Activated T-helper 1 cell treated with anti-CD3 and anti-CD28 coated beads, Interleukin-2, amount 50 U/mL, for 16 hours (primary cell): ENCODE measurements at regions not wholly inside any gene's neighbourhood (a gene's known extent, or its start where the extent isn't known, plus 50 kb on each side); places are given as distances from the start of the nearest gene placed in this dataset.
"Not testable (repeated sequence)": the region's sequence is repeated elsewhere in the genome, so short reads cannot be mapped to it uniquely, and the experiment has no call there.

Experiments
- DNase-seq, 2 donors: peaks; one replicate each; pipeline ENCODE4 v3.0.0-alpha.2; 2020; ENCODE audit warnings: low read depth in 1 of 2, low spot score in 1 of 2

- no peak for DNase-seq
These were observed 90.6 kb upstream of the STOX2 start for GRCh38 chr4:183814461-183814860.

DNA sequence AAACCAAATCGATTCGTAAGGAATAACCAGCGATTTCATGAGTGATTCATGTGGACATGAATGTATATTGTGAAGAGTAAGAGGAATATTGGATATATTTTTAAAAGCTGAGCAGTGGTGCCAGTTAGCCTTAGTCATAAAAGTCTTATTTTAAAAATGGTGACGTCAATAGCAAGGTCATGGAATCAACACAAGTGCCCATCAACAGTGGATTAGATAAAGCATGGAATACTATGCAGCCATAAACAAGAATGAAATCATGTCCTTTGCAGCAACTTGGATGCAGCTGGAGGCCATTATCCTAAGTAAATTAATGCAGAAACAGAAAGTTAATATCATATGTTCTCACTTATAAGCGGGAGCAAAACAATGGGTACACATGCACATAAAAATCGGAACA lies 89.0 kb upstream of the STOX2 start:
- no peak for DNase-seq

DNA sequence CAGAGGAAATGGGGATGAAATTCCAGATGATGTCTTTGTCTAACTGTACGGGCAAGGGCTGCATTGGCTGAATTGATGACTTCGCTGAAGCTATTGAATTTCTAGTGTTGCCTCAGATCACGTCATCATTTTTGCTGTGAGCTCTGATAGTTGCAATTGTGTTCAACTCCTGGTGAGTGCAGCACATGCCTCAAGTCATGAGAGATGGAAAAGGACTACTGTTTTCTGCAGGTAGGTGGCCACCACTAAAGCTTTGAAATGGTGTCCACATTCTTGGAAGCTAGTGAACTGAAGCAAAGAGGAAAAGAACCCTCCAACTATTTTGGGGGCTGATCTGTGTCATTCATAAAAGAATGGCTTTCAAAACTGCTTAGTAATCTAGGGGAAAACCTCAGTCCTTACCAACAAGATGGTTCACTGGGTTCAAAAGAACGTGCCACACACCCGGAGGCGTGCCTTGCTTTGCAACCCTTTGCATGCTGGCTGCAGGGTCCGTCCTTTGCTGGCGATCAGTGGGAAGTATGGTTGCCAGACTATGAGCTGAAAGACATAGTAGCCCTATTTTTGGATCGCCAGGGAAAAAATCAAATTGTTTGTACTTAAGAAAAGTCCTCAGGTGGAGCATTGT lies 88.1 kb upstream of the STOX2 start:
- no peak for DNase-seq

- DNase-seq: not testable (repeated sequence)
These were observed 86.5 kb upstream of the STOX2 start for GRCh38 chr4:183818591-183818990.

DNA sequence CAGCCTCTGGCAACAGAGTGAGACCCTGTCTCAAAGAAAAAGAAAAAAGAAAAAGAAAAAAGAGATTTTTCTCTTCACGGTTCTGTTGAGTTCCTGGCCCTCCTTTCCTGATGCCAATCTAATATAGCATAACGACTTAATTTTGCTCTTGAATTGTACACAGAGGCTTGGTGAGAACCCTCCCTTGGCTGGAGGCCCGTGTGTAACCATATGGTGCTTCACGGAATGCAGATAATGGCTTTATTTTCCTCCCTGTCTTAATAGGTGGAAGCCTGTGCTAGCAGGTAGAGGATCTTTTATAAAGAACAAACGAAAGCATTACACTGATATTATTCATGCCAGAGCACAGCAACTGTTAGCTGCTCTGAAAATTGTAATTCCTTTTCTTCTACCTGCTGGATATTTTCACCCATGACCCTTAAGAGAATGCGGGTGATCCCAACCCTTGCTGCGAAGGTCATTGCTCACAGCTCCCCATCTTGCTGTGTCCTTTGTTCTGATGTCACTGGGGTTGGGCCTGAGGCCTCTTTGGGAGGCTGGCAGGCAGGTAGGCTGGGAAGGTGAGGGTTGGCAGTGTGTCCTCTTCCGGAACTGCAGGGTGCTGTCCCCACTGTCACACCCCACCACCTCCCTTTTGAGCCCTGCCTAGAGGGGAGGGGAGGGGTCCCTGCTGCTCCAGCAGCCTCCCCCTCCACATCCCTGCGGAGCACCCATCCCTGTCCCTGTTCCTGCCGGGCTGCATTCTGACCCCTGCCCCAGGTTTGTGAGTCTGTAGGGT lies 83.8 kb upstream of the STOX2 start:
- no peak for DNase-seq

DNA sequence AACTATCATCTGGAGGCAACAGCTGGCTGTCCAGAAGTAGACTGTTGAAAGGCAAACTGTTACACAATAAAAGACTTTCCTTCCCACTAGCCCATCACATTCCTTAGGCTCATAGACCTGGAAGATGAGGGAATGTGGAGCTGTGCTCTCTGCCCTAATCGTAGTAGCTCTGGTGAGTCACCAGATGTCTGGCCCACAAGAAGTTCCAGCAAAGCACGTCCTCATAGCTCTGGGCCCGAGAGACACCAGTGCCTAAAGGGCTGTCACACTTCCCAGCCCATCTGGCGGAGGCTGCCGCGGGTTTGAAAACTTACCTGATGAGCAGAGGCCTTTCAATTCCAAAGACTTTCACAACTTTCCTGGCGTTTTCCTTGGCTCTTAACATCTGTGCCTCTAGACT lies 81.7 kb upstream of the STOX2 start:
- DNase-seq: no peak

GRCh38 chr4:183825346-183825745 lies 79.8 kb upstream of the STOX2 start:
- DNase-seq: no peak

DNA sequence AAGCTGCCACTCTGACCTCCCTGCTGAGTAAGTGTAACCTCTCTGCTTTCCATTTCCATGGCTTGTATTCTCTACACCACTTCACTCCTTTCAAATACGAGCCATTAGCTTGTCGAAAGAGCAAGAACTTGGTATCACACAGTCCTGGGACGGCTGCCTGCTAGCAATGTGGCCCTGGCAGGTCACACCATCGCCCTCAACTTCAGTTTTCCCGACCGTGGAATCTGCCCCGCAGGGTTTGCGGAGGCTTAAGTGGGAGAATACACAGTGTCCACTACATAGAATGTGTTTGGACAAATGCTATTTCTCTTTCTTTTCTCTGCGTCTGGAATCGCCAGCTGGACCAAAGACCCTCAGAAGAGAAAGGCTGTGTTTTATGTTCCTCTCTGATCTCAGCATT lies 78.6 kb upstream of the STOX2 start:
- no peak for DNase-seq

DNA sequence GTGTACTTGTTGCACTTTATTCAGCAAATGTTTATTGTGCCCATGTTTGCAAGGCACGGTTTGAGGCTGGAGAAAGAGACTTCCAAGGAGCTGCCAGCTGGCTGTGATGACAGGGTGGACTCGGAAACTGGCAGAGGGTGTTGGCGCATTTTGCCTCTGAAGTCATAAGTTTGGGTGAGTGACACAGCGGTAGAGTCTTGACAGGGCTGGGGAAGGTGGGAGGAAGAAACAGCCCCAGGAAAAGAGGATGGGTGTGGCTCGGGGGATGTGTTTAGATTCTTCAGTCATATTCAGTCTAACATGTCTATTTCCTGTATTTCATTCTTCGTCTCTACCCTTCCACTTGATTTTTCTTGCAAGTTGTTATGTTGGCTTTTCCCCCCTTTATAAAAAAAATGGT lies 77.0 kb upstream of the STOX2 start:
- DNase-seq: no peak

GRCh38 chr4:183828839-183829238 lies 76.3 kb upstream of the STOX2 start:
- DNase-seq: no peak

- DNase-seq: no peak
These were observed 74.6 kb upstream of the STOX2 start for GRCh38 chr4:183830438-183830985.

- no peak for DNase-seq
These were observed 74.1 kb upstream of the STOX2 start for GRCh38 chr4:183831026-183831446.

GRCh38 chr4:183831683-183832082 lies 73.4 kb upstream of the STOX2 start:
- no peak for DNase-seq

- no peak for DNase-seq
These were observed 72.2 kb upstream of the STOX2 start for GRCh38 chr4:183832776-183833450.

DNA sequence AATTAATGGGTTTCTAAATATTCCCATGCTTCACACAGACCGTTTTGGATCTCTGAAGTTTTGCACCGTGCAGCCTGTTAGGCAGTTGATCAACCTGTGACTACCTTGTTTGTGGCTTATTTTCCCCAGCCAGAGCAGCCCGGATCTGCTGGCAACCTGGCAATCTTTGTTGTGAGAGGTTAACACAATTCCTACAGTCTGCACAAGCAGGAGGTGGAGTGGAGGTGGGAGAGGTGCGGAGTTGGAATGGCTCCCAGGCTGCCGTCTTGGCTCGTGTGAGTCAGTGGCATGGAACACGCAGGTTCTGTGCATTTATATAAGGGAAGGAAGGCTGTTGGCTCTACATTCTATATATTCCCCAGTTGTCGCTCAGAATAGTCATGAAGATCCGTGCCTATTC lies 70.9 kb upstream of the STOX2 start:
- DNase-seq: no peak

DNA sequence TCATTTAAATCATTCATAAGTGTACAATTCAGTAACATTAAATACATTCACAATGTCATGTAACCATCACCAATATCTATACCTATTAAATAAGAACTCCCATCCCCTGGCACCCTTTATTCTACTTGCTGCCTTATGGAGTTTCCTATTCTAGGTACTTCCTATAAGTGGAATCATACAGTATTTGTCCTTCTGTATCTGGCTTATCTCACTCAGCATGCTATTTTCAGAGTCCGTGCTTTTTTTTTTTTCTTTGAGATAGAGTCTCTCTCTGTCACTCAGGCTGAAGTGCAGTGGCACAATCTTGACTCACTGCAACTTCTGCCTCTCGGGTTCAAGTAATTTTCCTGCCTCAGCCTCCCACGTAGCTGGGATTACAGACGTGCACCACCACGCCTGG lies 67.9 kb upstream of the STOX2 start:
- DNase-seq: no peak

DNA sequence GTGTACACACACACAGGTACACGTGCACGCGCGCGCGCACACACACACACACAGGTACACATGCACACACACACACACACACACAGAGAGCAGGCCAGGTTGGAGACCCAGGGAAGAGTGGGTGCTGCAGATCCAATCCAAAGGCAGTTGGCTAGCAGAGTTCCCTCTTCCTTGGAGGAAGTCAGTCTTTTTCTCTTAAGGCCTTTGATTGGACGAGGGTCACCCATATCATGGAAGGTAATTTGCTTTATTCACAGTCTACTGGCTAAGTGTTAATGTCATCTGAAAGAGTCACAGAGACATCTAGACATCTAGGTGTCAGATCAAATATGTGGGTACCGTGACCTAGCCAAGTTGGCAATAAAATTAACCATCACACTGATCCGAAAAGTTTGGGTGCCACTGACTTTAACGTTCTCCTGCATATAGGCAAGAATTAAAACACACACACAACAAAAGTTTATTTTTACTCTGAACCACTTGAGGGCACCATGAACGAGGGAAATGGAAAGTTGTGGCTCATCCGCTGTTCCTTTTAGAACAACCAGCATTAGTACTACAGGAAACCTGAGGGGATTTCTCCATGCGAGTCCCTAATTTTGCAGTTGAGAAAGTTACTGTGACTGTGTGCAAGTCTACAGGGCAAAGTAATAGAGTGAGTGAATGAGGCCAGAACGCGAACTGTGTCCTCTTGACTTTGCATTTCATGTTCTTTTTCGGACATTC lies 66.0 kb upstream of the STOX2 start:
- no peak for DNase-seq

- DNase-seq: peak; percentile 17 to 36
These were observed 64.8 kb upstream of the STOX2 start for GRCh38 chr4:183840311-183840710.

DNA sequence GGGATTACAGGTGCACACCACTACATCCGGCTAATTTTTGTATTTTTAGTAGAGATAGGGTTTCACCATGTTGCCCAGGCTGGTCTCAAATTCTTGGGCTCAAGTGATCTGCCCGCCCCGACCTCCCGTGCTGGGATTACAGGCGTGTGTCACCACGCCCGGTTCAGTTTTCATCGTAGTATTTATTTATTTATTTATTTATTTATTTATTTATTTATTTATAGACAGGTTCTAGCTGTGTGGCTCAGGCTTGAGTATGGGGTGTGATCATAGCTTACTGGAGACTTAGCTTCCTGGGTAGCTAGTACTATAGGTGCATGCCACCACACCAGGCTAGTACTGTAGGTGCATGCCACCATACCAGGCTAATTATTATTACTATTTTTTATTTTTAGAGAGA lies 64.1 kb upstream of the STOX2 start:
- no peak for DNase-seq

GRCh38 chr4:183842129-183842528 lies 63.0 kb upstream of the STOX2 start:
- DNase-seq: no peak

DNA sequence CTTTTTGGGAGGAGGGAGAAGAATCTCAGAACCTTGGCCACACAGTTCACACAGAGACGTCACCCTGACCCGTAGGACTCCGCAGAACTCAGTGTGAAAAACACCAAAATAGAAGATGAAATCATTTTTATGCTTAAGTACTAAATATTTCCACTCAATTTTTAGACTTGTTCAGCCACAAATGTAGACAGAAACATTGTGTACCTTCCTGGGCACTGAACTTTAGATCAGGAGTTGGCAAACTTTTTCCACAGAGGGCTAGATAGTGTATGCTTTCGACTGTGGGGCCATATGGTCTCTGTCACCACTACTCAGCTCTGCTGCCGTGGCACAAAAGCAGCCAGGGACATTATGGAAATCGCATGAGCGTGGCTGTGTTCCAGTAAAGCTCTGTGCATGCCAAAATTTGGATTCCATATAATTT lies 61.8 kb upstream of the STOX2 start:
- DNase-seq: no peak
